GM18508 (cell line): ENCODE measurements at regions not wholly inside any gene's neighbourhood (a gene's known extent, or its start where the extent isn't known, plus 50 kb on each side); places are given as distances from the start of the nearest gene placed in this dataset.

Experiments used
- ATAC-seq: cut with Tn5 transposase; IDR thresholded peaks from one replicate; pipeline ENCODE4 v1.9.1; 2021; ENCODE audit warnings: moderate number of reproducible peaks; ENCODE audit not compliant: insufficient read depth, unreplicated experiment

DNA sequence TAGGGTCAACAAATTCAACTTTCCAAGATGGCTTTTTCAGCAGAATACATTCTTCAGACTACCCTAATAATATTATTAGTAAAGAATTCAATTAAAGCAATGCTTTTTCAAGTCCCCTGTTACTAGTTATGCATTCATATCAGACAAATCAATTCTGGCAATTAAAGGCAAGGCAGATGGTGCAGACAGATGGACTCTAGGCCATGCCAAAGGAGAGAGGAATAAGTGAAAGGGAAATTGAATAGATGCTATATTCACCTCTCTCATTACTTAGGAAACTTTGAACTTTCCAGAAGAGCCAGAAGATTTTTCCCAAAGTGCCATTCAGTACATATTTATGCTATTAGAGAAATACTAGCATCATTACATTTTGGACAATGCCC lies 487.7 kb upstream of the RASGRP1 start:
- no peak for ATAC-seq

- no peak for ATAC-seq
Observed at GRCh38 chr15:39053480-39053879, 488.9 kb upstream of the RASGRP1 start.

DNA sequence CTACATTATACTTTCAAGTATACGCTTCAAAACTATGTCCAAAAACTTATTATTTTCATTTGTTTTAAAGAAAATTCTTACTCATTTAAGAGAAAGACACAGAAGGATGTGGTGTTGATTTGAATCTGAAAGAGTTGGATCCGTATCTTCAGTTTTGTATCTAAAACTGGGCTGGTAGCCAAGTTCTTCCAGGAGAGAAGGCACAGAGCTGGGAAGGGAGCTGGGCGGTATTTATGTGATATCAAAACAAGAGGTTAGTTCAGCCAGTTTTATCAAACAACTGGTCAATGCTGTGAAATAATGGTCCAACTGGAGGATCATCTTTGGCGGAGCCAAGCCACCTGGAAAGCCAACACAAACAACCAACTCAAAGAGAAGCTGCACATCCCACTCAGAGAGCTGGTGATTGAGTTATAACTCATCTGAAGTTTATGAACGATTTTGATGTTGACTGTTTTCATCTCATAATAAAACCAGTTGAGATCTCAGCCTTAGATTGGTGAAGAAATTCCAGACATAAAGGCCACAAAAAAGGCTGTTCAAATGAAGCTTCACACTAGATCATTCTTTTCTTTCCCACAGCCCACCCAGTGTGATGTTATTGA lies 489.6 kb upstream of the RASGRP1 start:
- ATAC-seq: no peak

DNA sequence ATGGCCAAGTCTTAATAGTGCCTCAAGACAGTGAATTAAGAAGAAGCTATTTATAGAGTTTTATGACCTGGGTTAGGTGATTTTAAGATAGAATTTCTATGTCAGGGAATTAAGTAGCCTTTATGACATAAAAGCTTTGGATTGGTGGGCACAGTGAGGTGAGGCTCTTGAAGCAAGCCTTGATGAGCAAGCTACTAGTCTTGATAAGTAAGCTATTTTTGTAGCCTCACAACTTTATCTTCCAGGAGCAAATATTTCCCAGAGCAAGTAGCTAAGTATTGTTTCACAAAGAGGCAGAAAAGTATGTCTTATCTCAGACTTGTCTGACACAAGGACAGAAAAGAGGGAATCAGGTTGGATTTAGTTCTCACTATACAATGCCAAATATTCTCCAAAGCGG lies 491.7 kb upstream of the RASGRP1 start:
- no peak for ATAC-seq

DNA sequence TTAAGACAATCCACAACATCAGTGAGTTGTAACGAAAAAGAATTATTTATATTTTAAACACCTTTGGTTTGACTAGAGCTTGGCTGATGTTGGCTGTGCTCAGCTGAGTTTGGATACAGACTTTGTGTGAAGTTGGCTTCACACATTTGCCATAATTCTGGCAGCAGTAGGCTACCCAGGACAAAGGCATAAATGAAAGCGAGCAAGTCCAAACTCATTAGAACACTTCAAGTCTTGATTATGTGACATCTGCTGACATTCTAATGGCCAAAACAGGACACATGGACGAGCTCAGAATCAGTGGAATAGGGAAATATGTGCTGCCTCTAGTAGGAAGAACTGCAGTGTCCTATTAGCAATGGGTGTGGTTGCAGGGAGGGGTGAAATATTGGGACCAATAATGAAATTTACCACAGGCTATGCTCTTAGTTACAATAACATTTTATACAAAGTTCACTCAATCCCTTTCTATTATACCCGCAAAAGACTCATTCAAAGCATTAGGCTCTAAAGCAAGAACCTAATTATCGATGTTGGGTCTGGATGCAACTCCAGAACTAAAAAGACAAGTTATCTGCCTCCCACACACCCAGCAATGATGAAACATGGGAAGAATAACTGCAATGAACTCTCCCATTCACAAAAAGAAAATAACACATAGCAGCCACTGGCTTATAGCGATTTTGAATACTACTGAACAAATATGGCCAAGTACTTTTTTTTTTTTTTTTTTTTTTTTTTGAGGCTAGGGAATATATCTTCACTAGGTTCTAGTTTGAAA lies 493.9 kb upstream of the RASGRP1 start:
- no peak for ATAC-seq

GRCh38 chr15:39059917-39060316 lies 495.3 kb upstream of the RASGRP1 start:
- no peak for ATAC-seq

DNA sequence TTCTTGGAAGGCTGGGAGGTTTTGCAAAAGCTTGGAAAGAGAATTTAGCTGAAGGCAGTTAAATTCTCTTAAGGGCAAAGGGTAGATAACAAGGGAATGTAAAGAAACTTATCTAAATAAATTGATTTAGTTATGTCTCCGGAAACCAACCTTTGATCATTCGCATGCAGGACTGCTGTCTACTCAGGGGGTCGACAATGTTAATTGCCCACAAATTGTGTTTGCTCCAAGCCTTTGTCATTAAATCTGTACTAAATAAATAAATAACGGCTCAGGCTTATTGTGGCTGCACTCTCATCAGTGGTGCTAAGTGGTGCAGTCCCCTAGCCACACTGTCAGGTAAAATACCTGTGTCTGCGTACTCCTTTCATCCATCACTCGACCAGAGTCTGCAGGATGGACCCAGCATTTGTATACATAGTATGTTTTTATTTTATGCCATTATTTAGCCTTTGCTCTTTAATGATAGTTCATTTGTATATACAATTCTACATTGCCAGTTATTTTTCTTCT lies 497.4 kb upstream of the RASGRP1 start:
- ATAC-seq: no peak

DNA sequence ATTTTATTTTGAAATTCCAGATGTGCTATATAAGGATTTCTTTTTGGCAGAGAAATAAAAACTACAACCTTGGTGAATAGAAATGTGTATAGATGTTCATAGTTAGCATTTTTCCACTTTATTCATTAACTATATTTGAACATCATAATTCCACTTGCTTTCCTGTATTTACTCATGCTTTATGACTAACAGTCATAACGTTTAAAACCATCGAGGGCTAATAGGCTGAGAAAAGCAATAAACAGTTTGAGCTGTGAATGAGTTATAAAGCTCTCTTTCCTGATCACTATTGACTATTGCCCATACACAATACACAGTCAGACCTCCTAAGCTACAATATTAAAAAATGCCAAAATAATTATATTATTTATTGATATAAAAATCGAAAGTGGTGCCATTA lies 502.1 kb upstream of the RASGRP1 start:
- no peak for ATAC-seq

DNA sequence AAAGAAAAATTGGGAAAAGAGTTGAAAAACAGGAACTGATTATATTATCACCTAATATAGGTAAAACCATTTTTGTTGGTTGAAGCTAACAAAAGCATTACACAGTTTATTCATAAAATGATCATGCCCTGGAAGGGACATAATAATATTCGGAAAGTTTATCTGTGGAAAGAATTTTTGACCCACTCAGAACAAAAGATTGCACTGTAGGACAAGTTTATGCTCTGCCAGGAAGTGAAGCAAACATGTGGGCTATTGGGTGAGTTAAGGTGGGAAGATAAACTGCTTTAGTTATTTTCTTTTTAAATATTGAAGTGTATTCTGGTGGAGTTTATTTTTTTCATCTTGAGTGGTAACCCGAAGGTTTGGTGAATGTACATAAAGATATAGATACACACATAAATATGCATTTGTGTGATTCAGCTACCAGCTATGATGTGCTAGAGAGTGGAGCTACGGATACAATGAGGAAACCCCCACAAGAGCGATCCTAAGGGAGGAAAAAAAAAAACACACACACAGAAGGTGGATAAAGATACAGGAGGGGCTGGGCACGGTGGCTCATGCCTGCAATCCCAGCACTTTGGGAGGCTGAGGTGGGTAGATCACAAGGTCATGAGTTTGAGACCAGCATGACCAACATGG lies 506.4 kb upstream of the THBS1 start:
- no peak for ATAC-seq

DNA sequence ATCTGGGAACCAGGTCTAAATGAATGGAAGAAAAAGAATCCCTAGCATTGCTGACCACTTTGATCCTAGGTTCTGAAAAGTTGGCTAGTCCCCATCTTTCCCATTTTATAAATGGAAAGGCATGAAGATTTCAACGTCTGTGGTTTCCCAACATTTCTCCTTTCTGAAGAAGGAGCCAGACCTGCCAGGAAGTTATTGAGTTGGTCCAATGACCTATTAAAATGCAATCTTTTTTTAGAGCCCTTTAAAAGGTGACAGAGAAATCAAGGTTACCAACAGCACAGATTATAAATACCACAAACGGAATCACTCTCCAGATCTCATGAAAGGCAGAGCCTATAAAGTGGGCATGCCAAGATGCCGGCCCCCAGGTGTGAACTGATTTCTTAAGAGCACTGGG lies 505.6 kb upstream of the THBS1 start:
- no peak for ATAC-seq

DNA sequence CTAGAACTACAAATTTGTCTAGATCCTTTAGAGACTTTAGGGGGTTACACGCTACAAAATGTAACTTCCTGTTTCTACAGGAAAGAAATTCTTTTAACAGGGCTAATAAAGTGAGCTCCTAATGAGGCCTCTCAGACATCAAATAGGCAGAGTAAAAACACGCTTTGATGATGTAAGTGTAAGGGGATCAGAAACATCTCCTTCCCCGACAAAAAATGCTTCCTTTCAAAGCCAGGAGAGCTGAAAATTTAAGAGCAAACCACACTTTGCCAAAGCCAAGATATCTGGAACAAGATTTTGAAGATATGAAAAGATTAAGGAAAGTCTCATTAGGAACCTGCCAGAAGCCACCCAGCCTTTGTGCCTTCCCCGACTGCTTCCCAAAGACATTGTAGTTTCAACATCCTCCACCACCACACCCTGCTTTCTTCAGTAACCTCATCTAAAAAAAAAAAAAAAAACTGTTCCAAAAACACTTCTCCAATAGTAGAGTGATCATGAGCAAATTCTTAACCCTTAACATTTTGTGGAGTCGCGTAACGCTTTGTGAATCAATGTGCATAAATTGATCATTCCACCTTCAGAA lies 505.0 kb upstream of the THBS1 start:
- no peak for ATAC-seq

DNA sequence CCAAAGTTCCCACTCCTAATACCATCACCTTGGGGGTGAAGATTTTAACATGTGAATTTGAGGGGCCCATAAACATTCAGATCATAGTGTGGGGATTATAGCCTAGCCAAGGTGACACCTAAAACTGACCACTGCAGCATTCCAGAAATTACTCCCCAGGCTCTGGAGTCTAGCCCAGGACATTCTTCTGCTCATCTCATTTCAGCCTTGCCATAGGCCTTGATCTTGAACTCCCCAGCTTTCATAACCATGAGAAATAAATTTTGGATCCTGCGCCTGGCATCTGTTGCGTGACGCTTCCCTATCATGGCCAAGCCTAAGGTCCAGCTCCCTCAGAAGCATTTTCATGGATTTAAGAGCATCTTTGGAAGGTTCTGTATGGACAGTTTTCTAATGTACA lies 502.9 kb upstream of the THBS1 start:
- no peak for ATAC-seq

DNA sequence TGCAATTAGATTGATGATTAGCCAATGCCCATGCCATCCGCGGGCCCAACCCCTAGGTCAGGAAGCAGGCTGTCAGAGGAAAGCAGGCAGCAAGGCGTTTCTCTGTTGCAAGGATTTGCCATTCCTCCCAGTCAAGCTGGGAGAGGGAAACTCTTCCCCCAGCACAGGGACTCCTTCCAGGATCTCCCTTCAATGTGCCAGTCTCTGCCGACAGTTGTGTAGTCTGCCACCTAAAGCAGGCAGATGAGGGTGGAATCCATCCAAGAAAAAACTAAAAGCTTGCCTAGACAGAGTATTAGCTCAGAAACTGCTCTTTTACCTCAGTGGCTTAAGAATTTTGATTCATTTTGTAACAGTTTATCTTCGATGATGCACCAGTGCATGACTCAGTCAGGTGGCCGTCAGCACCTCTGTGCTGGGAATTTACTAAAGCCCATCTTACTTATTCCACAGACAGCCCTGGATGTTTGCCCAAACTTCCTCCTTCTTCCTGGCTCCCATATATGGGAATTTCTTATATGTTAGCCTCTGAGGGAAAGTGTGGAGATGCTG lies 501.5 kb upstream of the THBS1 start:
- no peak for ATAC-seq

- no peak for ATAC-seq
Observed at GRCh38 chr15:39083213-39083612, 497.7 kb upstream of the THBS1 start.

GRCh38 chr15:39084674-39085530 lies 496.0 kb upstream of the THBS1 start:
- ATAC-seq: no peak

DNA sequence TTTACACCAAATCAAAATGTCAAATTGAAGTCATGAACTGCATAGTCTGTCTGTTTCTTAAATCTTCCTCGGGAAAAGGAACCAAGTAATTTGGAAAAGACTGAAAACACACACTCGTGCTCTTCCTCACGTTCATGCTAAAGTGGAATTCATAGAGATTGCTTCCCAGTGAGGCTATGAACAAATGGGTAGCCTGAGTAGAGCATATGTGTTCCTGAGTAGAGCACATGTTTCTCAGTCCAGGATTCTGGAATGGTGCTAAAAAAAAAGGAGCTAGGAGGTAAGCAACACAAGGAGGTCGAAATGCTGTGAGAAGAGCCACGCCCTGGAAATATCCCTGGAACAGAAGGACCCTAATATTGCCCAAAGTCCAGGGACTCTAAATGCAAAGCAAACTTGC lies 494.2 kb upstream of the THBS1 start:
- no peak for ATAC-seq

DNA sequence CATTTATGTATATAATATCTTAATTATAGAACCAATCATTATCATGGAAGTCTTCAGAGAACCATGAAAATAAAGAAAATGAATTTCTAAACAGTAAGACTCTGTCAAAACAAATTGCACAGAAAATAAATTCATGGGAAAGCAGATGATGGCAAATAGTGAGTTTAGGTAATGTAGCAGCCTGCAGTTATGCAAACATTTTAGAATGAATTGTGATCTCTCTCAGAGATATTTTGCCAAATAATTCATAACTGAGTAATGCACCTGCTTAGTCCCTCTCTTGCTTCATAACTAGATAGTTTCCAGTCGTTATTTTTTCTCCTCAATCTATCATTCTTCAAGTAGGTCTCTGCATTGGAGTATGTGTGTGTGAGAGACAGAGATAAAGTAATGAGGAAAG lies 492.7 kb upstream of the THBS1 start:
- no peak for ATAC-seq

- ATAC-seq: no peak
Observed at GRCh38 chr15:39092354-39092753, 488.5 kb upstream of the THBS1 start.

GRCh38 chr15:39092761-39093160 lies 488.1 kb upstream of the THBS1 start:
- no peak for ATAC-seq

DNA sequence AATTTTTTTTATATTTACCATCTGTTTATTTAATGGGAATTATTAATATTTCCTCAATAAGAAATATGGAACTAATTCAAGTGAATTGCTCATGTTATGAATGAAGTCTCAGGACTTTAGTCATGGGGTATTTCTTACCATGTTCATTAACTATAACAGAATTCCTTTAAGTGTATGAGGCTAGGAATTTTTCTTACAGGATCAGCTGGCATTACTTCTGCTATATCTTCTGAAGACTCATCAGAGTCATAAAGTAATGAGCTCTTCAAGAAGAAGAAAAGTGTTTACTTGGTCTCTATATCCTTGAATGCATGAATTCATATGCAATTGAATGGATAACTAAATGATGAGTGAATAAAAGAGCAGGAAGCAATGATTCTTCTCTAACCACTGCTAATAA lies 486.8 kb upstream of the THBS1 start:
- ATAC-seq: no peak
